Caco-2 (cell line): ENCODE measurements at regions not wholly inside any gene's neighbourhood (a gene's known extent, or its start where the extent isn't known, plus 50 kb on each side); places are given as distances from the start of the nearest gene placed in this dataset.
"Not testable (repeated sequence)": the region's sequence is repeated elsewhere in the genome, so short reads cannot be mapped to it uniquely, and the experiment has no call there.

Source experiments
- BruUV-seq: library from RNA; stranded (reverse); fragments of 400-500 nt; replicated peaks from 2 replicates; lab custom pipeline; 2021; lab: Mats Ljungman, UMichigan
- CTCF ChIA-PET: fragments of 300-600 bp; sonication (Branson Sonifier 250); formaldehyde crosslinking; loops from one replicate; lab custom pipeline; 2022; ENCODE audit warnings: antibody characterized with exemption; lab: Charles Lee
- POLR2A ChIA-PET: fragments of 300-600 bp; sonication (Branson Sonifier 250); formaldehyde crosslinking; loops from one replicate; lab custom pipeline; 2022; ENCODE audit warnings: antibody characterized with exemption; lab: Charles Lee
- DNase-seq, 2 experiments: peaks; one replicate each; pipeline versions ENCODE4 v3.0.0 to v3.0.0-alpha.2; 2020 to 2022
- H3K27me3 ChIP-seq: replicated peaks from 2 replicates; pipeline ENCODE4 v1.6.0; 2011; ENCODE audit warnings: low read length; ENCODE audit not compliant: control insufficient read depth, insufficient read depth
- H3K36me3 ChIP-seq: 2 replicates; pipeline ENCODE4 v1.5.1; 2011; ENCODE audit warnings: low read length; ENCODE audit not compliant: control insufficient read depth, insufficient read depth
- H3K4me1 ChIP-seq: fragments of 250-450 bp; sonication (Bioruptor Pico); 2 replicates; pipeline ENCODE4 v1.5.1; 2020; ENCODE audit warnings: mild to moderate bottlenecking
- H3K4me3 ChIP-seq: 2 replicates; pipeline ENCODE4 v1.5.1; 2011; ENCODE audit warnings: low read depth, mild to moderate bottlenecking, control low read depth, low read length
- H3K9me3 ChIP-seq: fragments of 250-450 bp; sonication (Bioruptor Pico); 2 replicates; pipeline ENCODE4 v1.5.1; 2020; ENCODE audit warnings: mild to moderate bottlenecking, moderate library complexity
- H3K27ac Mint-ChIP-seq: one replicate; pipeline ENCODE4 v1.8.0; 2022; ENCODE audit warnings: mixed read lengths; ENCODE audit not compliant: unreplicated experiment
- H3K27me3 Mint-ChIP-seq: one replicate; pipeline ENCODE4 v1.8.0; 2022; ENCODE audit warnings: mixed read lengths; ENCODE audit not compliant: insufficient read depth, unreplicated experiment
- H3K36me3 Mint-ChIP-seq: one replicate; pipeline ENCODE4 v1.8.0; 2022; ENCODE audit warnings: mild to moderate bottlenecking, mixed read lengths; ENCODE audit not compliant: insufficient read depth, unreplicated experiment
- H3K4me1 Mint-ChIP-seq: one replicate; pipeline ENCODE4 v1.8.0; 2022; ENCODE audit warnings: low read depth, mixed read lengths; ENCODE audit not compliant: unreplicated experiment
- H3K4me3 Mint-ChIP-seq: one replicate; pipeline ENCODE4 v1.8.0; 2022; ENCODE audit warnings: mild to moderate bottlenecking, moderate library complexity, mixed read lengths; ENCODE audit not compliant: unreplicated experiment
- H3K9me3 Mint-ChIP-seq: one replicate; pipeline ENCODE4 v1.8.0; 2022; ENCODE audit warnings: mixed read lengths; ENCODE audit not compliant: unreplicated experiment
- CTCF ChIP-seq, 2 experiments: fragments of 200-600 bp in 1 of 2; IDR thresholded peaks; 1 replicate in 1 of 2; 2 replicates in 1 of 2; pipeline versions ENCODE4 v1.5.1 to v1.8.0; 2011 to 2022; ENCODE audit warnings: antibody characterized with exemption in 1 of 2, control low read depth in 1 of 2, inconsistent platforms in 1 of 2, low read depth in 1 of 2, low read length in 1 of 2, mild to moderate bottlenecking in 1 of 2, moderate library complexity in 1 of 2; ENCODE audit not compliant: insufficient read depth in 1 of 2, severe bottlenecking in 1 of 2, unreplicated experiment in 1 of 2
- intact Hi-C: fragments of 100-400 bp; cut with micrococcal nuclease; formaldehyde crosslinking; loops from one replicate; pipeline ENCODE4 v1.10.0; 2022; ENCODE audit not compliant: unreplicated experiment

- no peaks in the 10 kb centered on the region for H3K4me1 Mint-ChIP-seq
- H3K27me3 Mint-ChIP-seq, result no peaks in the 10 kb centered on the region
- no peak for TF ChIP-seq CTCF (IDR thresholded peaks at IDR 0.05; ENCODE audit: insufficient read depth in 1 of 2, low read depth in 1 of 2, low read length in 1 of 2, severe bottlenecking in 1 of 2, unreplicated experiment in 1 of 2)
- Histone ChIP-seq H3K27me3 (no peaks in the 10 kb centered on the region), H3K36me3 (no peaks in the 10 kb centered on the region), H3K4me1 (no peaks in the 10 kb centered on the region), H3K9me3 (no peaks in the 10 kb centered on the region), H3K4me3 (no peak overlapping the region)
- H3K36me3 Mint-ChIP-seq, result no peaks in the 10 kb centered on the region
- ChIA-PET CTCF (no interaction called here), POLR2A (no interaction called here)
- intact Hi-C loops, result loop anchor here (10.0 kb wide), 1 partner anchor 165 kb away; no protein-coding TSS in a partner anchor
- no peak overlapping the region for H3K27ac Mint-ChIP-seq
- BruUV-seq, result no TSS peak
- DNase-seq, result no peak
- H3K4me3 Mint-ChIP-seq, result no peak overlapping the region
- no peaks in the 10 kb centered on the region for H3K9me3 Mint-ChIP-seq
Measured at GRCh38 chrX:95509474-95509873, 1175.2 kb upstream of the DIAPH2 start.

- intact Hi-C loops, CTCF ChIA-PET, BruUV-seq, H3K36me3 ChIP-seq, DNase-seq, H3K4me1 ChIP-seq, H3K27me3 Mint-ChIP-seq, H3K4me3 Mint-ChIP-seq, H3K9me3 Mint-ChIP-seq, H3K4me1 Mint-ChIP-seq, H3K27me3 ChIP-seq, H3K27ac Mint-ChIP-seq, POLR2A ChIA-PET, H3K9me3 ChIP-seq, H3K4me3 ChIP-seq, H3K36me3 Mint-ChIP-seq: not testable (repeated sequence)
Measured at GRCh38 chrX:95524018-95524417, 1160.6 kb upstream of the DIAPH2 start.

GRCh38 chrX:95536111-95536510 is 1148.5 kb upstream of the DIAPH2 start:
- no peak for TF ChIP-seq CTCF (IDR thresholded peaks at IDR 0.05; ENCODE audit: insufficient read depth in 1 of 2, low read depth in 1 of 2, low read length in 1 of 2, severe bottlenecking in 1 of 2, unreplicated experiment in 1 of 2)
- H3K4me3 Mint-ChIP-seq, result no peak overlapping the region
- no peaks in the 10 kb centered on the region for H3K4me1 Mint-ChIP-seq
- intact Hi-C loops, result no loop called here
- no peaks in the 10 kb centered on the region for H3K4me1 ChIP-seq
- no peaks in the 10 kb centered on the region for H3K36me3 ChIP-seq
- no peaks in the 10 kb centered on the region for H3K27me3 ChIP-seq
- H3K27ac Mint-ChIP-seq, result no peak overlapping the region
- no peak for DNase-seq
- H3K27me3 Mint-ChIP-seq, result no peaks in the 10 kb centered on the region
- H3K4me3 ChIP-seq, result no peak overlapping the region
- POLR2A ChIA-PET, result no interaction called here
- H3K36me3 Mint-ChIP-seq, result no peaks in the 10 kb centered on the region
- BruUV-seq, result no TSS peak
- CTCF ChIA-PET, result no interaction called here
- no peaks in the 10 kb centered on the region for H3K9me3 Mint-ChIP-seq
- H3K9me3 ChIP-seq, result no peaks in the 10 kb centered on the region

GRCh38 chrX:95536661-95537060 is 1148.0 kb upstream of the DIAPH2 start:
- DNase-seq, result no peak
- Mint-ChIP-seq H3K4me1 (no peaks in the 10 kb centered on the region), H3K27me3 (no peaks in the 10 kb centered on the region), H3K9me3 (no peaks in the 10 kb centered on the region), H3K27ac (no peak overlapping the region), H3K4me3 (no peak overlapping the region), H3K36me3 (no peaks in the 10 kb centered on the region)
- ChIA-PET CTCF (no interaction called here), POLR2A (no interaction called here)
- no peaks in the 10 kb centered on the region for H3K9me3 ChIP-seq
- H3K36me3 ChIP-seq, result no peaks in the 10 kb centered on the region
- intact Hi-C loops, result no loop called here
- BruUV-seq, result no TSS peak
- no peaks in the 10 kb centered on the region for H3K27me3 ChIP-seq
- no peaks in the 10 kb centered on the region for H3K4me1 ChIP-seq
- no peak overlapping the region for H3K4me3 ChIP-seq
- TF ChIP-seq CTCF (IDR thresholded peaks at IDR 0.05; ENCODE audit: insufficient read depth in 1 of 2, low read depth in 1 of 2, low read length in 1 of 2, severe bottlenecking in 1 of 2, unreplicated experiment in 1 of 2), result no peak
